ENCODE measurements at regions not wholly inside any gene's neighbourhood (a gene's known extent, or its start where the extent isn't known, plus 50 kb on each side); places are given as distances from the start of the nearest gene placed in this dataset.
A peak's percentile ranks its signal among the peaks of the same experiment; 100 is the strongest.

- intact Hi-C loops (cut with DNase I, micrococcal nuclease): no loop called here
- no peak for ATAC-seq
- no peaks in the 10 kb centered on the region for H3K4me1 ChIP-seq (ENCODE audit: low read depth)
- H3K36me3 ChIP-seq (ENCODE audit: low read depth): no peaks in the 10 kb centered on the region
- DNase-seq: peak in 2 of 3 donors; percentile 3 to 30
- no peak overlapping the region for H3K4me3 ChIP-seq
- H3K9me3 ChIP-seq: no peaks in the 10 kb centered on the region
- TF ChIP-seq, protein P1, sequence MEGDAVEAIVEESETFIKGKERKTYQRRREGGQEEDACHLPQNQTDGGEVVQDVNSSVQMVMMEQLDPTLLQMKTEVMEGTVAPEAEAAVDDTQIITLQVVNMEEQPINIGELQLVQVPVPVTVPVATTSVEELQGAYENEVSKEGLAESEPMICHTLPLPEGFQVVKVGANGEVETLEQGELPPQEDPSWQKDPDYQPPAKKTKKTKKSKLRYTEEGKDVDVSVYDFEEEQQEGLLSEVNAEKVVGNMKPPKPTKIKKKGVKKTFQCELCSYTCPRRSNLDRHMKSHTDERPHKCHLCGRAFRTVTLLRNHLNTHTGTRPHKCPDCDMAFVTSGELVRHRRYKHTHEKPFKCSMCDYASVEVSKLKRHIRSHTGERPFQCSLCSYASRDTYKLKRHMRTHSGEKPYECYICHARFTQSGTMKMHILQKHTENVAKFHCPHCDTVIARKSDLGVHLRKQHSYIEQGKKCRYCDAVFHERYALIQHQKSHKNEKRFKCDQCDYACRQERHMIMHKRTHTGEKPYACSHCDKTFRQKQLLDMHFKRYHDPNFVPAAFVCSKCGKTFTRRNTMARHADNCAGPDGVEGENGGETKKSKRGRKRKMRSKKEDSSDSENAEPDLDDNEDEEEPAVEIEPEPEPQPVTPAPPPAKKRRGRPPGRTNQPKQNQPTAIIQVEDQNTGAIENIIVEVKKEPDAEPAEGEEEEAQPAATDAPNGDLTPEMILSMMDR (IDR thresholded peaks at IDR 0.05): no peak
Observed at GRCh38 chr4:1536579-1537409, 130.6 kb upstream of the NKX1-1 start.

GRCh38 chr4:1535926-1536578 lies 129.8 kb upstream of the NKX1-1 start:
- Histone ChIP-seq H3K4me3 (no peak overlapping the region), H3K9me3 (no peaks in the 10 kb centered on the region), H3K36me3 (ENCODE audit: low read depth) (no peaks in the 10 kb centered on the region), H3K4me1 (ENCODE audit: low read depth) (no peaks in the 10 kb centered on the region)
- no peak for ATAC-seq
- intact Hi-C loops (cut with DNase I, micrococcal nuclease): no loop called here
- TF ChIP-seq, protein P1 (IDR thresholded peaks at IDR 0.05): no peak
- peak in 1 of 3 donors; percentile 38 for DNase-seq

GRCh38 chr4:1534876-1535526 lies 128.8 kb upstream of the NKX1-1 start:
- no peaks in the 10 kb centered on the region for H3K9me3 ChIP-seq
- TF ChIP-seq, protein P1 (IDR thresholded peaks at IDR 0.05): no peak
- ATAC-seq: no peak
- H3K4me3 ChIP-seq: no peak overlapping the region
- H3K4me1 ChIP-seq (ENCODE audit: low read depth): no peaks in the 10 kb centered on the region
- no peaks in the 10 kb centered on the region for H3K36me3 ChIP-seq (ENCODE audit: low read depth)
- intact Hi-C loops (cut with DNase I, micrococcal nuclease): no loop called here
- DNase-seq: peak in 2 of 3 donors; percentile 10 to 23

- H3K4me1 ChIP-seq (ENCODE audit: low read depth): no peaks in the 10 kb centered on the region
- ATAC-seq: no peak
- TF ChIP-seq, protein P1 (IDR thresholded peaks at IDR 0.05): no peak
- intact Hi-C loops (cut with DNase I, micrococcal nuclease): no loop called here
- H3K9me3 ChIP-seq: no peaks in the 10 kb centered on the region
- DNase-seq: peak in 1 of 3 donors; percentile 14
- no peaks in the 10 kb centered on the region for H3K36me3 ChIP-seq (ENCODE audit: low read depth)
- H3K4me3 ChIP-seq: no peak overlapping the region
Observed at GRCh38 chr4:1534095-1534872, 128.0 kb upstream of the NKX1-1 start.

- Histone ChIP-seq H3K36me3 (ENCODE audit: low read depth) (no peaks in the 10 kb centered on the region), H3K9me3 (no peaks in the 10 kb centered on the region), H3K4me1 (ENCODE audit: low read depth) (no peaks in the 10 kb centered on the region), H3K4me3 (no peak overlapping the region)
- ATAC-seq: no peak
- peak in 1 of 3 donors; percentile 16 for DNase-seq
- TF ChIP-seq, protein P1 (IDR thresholded peaks at IDR 0.05): no peak
- intact Hi-C loops (cut with DNase I, micrococcal nuclease): no loop called here
Observed at GRCh38 chr4:1533501-1534064, 127.3 kb upstream of the NKX1-1 start.
